ENCODE measurements at regions not wholly inside any gene's neighbourhood (a gene's known extent, or its start where the extent isn't known, plus 50 kb on each side); places are given as distances from the start of the nearest gene placed in this dataset.
"Not testable (repeated sequence)": the region's sequence is repeated elsewhere in the genome, so short reads cannot be mapped to it uniquely, and the experiment has no call there.

DNA sequence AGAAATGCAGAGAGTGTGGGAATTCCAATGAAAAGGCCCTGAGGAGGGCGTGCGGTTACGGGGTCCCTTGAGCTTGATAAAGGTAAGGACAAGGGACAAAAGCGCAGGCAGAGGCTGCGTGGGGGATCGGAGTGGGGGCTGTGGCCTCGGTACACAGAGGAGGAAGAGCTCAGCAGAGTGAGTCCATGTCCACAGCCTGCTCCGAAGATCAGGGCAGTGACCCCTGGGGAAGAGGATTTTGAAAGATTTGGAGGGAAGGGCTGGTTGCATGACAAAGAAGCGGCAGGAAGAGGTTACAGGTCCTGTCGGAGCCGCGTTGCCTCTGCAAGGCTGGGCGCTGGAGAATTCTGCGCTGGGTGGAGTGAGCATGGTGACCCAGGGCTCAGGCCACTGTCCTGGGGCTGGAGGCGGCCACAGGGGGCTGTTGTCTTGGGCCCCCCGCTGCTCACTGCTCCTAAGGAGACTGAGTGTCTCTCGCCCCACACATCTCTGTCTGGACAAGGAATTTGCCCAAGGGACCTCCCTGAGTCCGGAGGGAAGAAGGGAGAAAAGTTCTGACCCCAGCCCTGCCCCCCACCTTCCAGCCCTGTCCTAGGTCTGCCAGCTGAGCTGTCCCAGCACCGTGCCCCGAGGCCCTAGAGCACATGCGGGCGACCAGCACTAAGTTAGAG is 69.8 kb upstream of the INSIG1 start:
- no peak for DNase-seq (ENCODE audit: low read depth in 2 of 2, low spot score in 1 of 2)

GRCh38 chr7:155228459-155228845 is 69.2 kb upstream of the INSIG1 start:
- no peak for DNase-seq (ENCODE audit: low read depth in 2 of 2, low spot score in 1 of 2)

DNA sequence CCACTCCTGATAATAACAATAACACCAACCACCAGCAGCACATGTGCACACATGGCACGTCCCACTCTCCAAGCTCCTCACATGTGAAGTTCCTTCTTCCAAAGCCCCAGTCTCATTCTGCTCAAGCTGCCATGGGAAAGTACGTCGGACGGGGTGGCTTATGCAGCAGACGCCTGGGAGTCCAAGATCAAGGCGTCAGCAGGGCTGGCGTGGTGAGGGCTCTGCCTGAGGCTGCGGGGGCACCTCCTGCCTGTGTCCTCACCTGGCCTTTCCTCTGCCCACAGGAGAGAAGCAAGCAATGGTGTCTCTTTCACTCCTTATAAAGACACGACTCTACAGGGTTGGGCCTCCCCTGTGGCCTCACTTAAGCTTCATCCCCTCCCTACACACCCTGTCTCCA is 68.8 kb upstream of the INSIG1 start:
- DNase-seq (ENCODE audit: low read depth in 2 of 2, low spot score in 1 of 2) = no peak

DNA sequence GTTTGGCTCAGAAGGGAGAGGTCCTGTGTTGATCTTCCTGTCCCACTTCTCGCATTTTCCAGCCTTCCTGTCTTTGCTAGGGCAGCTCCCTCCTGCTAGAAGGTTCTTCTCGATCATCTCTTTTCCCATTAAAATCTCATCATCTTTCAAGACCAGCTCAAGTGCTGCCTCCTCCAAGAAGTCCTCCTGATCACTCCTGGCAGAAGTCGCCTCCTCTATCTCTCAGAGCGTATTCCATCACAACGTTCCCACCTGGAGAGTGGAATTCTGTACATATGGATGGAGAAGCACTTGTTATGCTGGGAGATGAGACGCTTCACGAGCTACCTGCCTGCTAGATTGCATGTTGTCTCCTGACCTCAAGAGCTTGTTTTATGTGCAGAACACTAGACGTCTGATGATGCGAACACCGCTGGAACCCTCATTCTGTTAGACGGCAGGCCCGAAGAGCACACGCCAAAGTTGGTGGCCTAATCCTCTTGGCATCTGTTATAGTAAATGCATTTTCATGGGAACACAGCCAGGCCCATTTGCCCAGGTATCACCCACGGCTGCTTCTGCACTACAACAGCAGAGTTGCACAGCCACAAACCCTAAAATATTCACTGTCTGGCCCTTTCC is 68.0 kb upstream of the INSIG1 start:
- no peak for DNase-seq (ENCODE audit: low read depth in 2 of 2, low spot score in 1 of 2)

DNA sequence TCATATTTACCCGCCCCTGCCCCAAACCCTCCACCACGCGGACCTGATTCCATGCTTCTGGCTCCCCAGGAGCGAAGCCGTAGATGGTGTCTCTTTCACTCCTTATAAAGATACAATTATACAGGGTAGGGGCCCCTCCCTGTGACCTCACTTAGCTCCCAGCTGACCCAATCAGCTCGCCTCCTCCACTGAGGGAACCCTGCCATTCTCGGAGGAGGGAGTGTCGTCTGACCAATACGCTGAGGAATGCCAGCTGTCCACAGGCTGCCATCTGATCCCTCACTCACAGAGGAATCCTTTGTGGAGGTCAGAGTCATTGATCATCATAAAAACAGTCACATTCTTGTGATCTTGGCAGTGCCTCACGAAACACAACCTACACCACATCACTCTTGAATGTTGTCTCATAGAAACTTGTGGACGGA is 67.5 kb upstream of the INSIG1 start:
- DNase-seq (ENCODE audit: low read depth in 2 of 2, low spot score in 1 of 2) = no peak

DNA sequence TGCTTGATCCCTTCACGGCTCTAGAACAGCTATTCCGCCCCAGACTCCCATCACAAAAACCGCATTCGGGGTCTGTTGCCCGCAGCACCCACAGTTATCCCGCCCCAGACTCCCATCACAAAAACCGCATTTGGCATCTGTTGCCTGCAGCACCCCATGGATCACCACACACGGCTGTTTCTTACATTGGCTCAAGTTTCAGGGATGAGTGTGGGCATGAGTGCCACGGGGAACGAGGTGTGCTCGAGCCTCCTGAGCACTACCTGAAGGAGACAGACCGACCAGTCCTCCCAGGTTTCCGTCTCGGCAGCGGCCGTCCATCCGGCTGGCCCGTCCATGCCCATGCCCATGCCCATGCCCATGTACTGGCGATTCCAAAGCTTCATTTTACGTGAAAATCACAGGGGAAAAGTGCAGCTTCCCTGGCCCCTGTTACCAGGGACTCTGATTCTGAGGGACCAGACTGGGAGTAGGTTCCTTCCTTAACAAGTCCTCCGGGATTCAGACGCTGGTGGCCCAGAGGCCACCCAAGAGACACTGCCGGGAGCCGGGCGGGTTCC is 66.4 kb upstream of the INSIG1 start:
- DNase-seq (ENCODE audit: low read depth in 2 of 2, low spot score in 1 of 2) = no peak

DNA sequence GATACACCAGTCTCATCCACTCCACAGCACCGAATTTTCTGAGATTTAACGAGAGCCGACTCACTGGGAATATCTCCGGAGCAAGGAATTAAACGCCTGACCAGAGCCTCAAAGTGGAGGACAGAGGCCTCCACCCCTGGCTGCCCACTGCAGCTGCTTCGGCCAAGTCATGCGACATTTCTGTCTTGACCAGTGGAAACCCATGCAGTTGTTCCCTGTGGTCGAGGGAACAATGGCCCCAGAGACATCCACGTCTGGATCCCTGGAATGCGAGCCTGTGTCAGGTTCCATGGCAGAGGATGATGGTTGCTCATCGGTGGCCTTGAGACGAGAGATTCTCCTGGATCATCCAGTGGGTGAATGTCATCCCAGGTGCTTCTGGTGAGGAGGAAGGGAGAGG is 65.7 kb upstream of the INSIG1 start:
- no peak for DNase-seq (ENCODE audit: low read depth in 2 of 2, low spot score in 1 of 2)

GRCh38 chr7:155232911-155233310 is 64.8 kb upstream of the INSIG1 start:
- no peak for DNase-seq (ENCODE audit: low read depth in 2 of 2, low spot score in 1 of 2)

GRCh38 chr7:155233311-155234157 is 64.1 kb upstream of the INSIG1 start:
- DNase-seq (ENCODE audit: low read depth in 2 of 2, low spot score in 1 of 2) = no peak

- no peak for DNase-seq (ENCODE audit: low read depth in 2 of 2, low spot score in 1 of 2)
These were observed 63.6 kb upstream of the INSIG1 start for GRCh38 chr7:155234158-155234492.

GRCh38 chr7:155234950-155235789 is 62.5 kb upstream of the INSIG1 start:
- DNase-seq (ENCODE audit: low read depth in 2 of 2, low spot score in 1 of 2) = no peak

GRCh38 chr7:155236386-155236785 is 61.3 kb upstream of the INSIG1 start:
- no peak for DNase-seq (ENCODE audit: low read depth in 2 of 2, low spot score in 1 of 2)

- DNase-seq (ENCODE audit: low read depth in 2 of 2, low spot score in 1 of 2) = no peak
These were observed 60.4 kb upstream of the INSIG1 start for GRCh38 chr7:155237297-155237696.

DNA sequence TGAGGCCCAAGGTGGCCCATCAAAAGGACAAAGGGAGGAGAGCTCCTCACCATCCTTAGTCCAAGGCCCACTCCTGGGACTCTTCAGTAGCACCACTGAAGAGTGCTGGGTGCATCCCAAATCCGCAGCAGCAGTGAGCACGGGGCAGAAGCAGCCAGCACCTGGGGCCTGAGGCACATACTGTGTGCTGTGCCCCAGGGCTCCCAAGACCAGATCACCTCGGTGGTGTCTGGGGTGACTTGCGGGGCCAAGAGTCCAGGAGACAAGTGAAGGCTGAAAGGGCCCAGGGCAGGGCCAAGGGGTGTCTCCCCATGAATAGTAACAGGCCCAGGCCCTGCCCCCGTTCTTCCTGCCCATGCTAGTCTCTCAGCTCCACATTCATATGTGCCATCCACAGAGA is 59.9 kb upstream of the INSIG1 start:
- DNase-seq (ENCODE audit: low read depth in 2 of 2, low spot score in 1 of 2) = no peak

DNA sequence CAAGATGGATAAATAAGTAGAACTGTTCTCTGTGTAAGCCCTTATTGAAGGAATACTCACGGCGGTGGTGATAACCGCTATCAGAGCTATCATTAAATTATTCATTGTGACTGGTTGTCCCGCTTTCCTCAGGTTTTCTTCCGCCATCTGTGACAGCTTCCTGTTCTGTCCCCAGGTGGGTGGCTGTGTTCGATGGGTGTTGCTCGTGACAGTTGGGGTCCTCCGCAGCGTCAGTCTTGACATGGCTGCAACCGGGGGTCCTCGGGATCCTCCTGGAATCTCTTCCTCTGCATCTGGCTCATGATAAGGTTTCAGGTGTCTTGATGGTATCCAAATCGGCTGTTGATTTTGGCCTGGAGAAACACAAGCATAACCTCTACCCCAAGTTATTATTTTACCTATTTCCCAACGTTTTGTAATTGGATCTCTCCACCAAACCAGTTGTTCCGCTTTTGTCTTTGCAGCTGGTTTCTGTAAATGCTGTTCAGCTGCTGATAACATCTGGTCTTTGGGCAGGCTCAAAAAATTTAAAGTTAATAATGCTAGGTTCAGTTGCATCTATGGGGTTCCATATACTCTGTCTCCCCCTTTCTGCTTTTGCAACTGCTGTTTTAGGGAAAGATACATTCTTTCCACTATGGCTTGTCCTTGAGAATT is 58.1 kb upstream of the INSIG1 start:
- not testable (repeated sequence) for DNase-seq (ENCODE audit: low read depth in 2 of 2, low spot score in 1 of 2)

GRCh38 chr7:155244675-155245074 is 53.0 kb upstream of the INSIG1 start:
- DNase-seq (ENCODE audit: low read depth in 2 of 2, low spot score in 1 of 2) = no peak

GRCh38 chr7:155247479-155248365 is 50.0 kb upstream of the INSIG1 start:
- DNase-seq (ENCODE audit: low read depth in 2 of 2, low spot score in 1 of 2) = no peak
